NOMO-1 treated with DMSO at 0.1 percent for 48 hours (cell line): ENCODE measurements at regions not wholly inside any gene's neighbourhood (a gene's known extent, or its start where the extent isn't known, plus 50 kb on each side); places are given as distances from the start of the nearest gene placed in this dataset.

Source experiments
- DNase-seq: peaks from one replicate; lab custom pipeline; 2025; ENCODE audit not compliant: unreplicated experiment; lab: John Stamatoyannopoulos, UW

DNA sequence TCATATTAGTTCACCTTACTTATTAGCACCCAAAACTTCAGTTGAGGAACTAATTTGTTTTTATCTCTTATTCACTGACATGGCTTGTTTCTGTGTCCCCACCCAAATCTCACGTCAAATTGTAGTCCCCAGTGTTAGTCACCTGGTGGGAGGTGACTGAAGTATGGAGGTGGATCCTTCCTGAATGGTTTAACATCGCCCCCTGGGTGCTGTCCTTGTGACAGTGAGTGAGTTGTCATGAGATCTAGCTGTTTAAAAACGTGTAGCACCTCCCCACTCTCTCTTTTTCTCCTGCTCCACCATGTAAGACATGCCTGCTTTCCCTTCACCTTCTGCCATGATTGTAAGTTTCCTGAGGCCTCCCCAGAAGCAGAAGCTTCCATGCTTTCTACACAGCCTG, 75.0 kb upstream of the HECTD2 start:
- no peak for DNase-seq

DNA sequence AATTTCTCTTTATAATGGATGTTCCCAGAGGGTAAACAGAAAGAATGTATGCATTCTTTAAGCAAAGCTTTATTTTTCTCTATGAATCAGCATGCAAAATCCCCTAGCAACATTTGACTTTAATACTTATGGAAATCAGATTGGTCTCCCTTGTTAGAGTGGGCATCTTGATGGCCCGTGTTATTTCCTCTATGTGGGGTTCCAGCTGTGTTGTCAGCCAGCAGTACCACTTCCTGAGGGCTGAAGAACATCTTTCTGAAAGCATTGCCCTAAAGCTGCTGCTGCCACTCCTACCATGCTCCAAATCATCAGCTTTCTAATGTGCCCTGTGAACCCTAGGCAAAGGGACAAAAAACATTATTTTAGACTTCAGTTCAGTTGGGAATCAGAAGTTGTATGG, 70.4 kb upstream of the HECTD2 start:
- no peak for DNase-seq

- DNase-seq = peak; percentile 54
Measured at GRCh38 chr10:91340613-91341362, 69.4 kb upstream of the HECTD2 start.

DNA sequence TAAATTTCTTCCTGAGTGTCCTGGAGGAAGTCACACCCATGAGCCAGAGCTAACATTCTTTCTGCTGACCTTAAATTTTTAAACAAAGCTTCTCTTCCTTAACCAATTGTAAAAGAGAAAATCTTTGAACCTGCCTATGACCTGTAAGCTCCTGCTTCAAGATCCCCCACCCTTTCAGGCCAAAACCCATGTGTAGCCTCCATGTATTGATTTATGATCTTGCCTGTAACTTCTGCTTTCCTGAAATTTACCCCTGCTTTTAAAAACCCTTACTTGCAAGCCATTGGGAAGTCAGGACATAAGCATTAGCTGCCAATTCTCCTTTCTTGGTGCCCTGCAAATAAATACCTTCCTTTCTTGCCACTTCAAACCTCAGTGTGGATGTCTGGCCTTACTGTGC, 68.5 kb upstream of the HECTD2 start:
- DNase-seq = peak; percentile 58

DNA sequence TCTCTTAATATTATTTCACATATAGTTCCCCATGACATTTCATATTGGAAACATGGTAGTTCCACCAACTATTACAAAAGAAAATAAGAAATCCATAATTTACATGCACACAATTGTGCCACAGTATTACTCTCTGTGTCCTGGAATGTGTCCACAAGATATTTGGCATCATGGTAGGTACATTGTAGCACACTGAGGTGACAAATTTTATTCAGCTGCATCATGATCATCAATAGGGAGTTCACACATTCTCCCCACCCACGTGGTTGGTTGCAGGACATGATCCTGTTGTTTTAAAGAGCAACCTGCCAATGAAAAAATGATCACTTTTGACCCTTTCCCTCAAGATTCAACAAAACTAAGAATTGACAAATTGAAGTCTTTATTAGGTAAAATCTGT, 67.1 kb upstream of the HECTD2 start:
- DNase-seq = no peak

- DNase-seq = no peak
Measured at GRCh38 chr10:91344117-91344856, 65.9 kb upstream of the HECTD2 start.

GRCh38 chr10:91345716-91346115, 64.4 kb upstream of the HECTD2 start:
- no peak for DNase-seq

- no peak for DNase-seq
Measured at GRCh38 chr10:91347529-91347928, 62.6 kb upstream of the HECTD2 start.

DNA sequence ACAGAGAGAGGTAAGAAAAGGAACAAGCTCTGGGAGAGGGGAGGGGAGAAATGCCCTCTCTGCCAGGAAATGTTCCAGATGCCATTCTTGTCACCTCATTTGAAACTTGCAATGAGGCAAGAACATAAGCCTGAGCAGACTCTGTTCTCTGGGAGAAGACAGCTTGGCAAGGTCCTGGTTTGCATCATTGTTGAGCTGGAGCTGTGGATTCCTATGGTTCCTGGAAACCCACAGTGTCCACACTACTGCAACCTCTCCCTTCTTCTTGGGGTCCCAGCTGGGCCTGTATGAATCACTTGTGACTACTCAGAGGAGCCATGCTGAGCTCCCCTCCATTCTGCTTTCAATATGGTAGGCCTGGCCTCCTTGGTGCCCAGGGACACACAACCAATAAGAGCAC, 60.8 kb upstream of the HECTD2 start:
- DNase-seq = no peak

GRCh38 chr10:91350651-91351081, 59.5 kb upstream of the HECTD2 start:
- no peak for DNase-seq

DNA sequence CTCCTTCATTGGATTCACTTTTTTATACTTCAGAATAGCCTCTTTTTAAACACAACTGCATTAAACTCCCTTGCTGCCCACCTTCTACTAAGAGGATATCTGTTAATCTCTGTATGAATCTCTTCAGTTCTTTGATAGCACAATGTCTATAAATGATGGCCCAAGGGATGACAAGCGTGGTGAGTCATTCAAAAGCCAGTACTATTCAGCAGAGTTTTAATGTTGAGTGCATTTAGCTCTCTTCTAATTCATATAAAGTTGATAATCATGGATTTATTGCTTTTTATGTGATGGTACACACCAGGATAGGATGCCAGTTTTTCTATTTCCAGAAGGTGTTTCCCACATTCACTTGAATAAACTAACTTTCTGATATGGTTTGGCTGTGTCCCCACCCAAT, 57.4 kb upstream of the HECTD2 start:
- no peak for DNase-seq

DNA sequence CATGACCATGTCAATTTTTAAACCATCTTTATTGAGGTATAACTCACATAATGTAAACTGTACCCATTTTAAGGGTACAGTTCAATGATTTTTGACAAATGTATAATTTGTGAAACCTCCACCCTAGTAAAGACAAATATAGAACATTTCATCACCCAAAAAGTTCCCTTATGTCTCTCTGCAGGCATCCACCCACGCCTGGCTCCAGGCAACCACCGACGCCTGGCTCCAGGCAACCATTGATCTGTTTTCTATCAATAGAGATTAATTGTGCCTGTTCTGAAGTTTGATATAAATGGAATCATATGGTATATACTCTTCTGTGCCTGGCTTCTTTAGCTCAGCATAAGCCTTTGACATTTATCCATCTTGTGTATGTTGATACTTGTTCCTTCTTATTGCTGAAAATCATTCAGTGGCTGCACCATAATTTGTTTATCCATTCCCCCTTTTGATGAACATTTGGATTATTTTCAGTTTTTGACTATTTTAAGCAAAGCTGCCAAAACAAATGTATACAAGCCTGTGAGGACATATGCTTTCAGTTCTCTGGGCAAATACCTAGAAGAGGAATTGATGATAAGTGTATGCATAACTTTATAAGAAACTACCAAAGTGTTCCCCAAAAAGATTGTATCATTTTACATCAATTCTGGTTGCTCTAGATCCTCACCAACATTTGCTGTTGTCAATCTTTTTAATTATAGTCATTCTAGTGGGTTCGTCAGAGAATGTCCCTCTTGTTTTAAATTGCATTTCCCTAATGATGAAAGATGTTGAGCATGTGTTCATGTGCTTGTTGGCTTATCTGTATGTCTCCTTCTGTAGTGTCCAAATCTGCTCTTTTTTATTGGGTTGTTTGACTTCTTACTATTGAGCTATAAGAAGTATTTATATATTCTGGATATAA, 55.7 kb upstream of the HECTD2 start:
- DNase-seq = no peak

DNA sequence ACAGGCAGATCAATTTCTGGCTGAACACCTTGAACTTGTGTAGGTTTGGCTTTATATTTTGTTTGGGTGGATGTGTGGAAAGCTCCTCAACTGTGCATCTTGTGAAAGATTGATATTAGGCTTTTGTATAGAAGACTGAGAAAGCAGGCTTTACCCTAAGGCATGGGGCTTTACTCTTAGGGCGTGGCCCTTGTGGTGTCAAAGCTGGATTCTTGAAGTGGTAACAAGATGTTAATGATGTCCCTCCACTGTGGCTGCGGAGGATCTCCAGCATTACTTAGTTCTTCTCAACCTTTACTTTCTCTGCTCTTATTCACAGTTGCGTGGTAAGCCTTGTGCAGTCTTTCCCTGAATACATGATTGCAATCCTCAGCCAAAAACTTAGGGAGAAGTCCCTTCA, 54.1 kb upstream of the HECTD2 start:
- no peak for DNase-seq

- DNase-seq = no peak
Measured at GRCh38 chr10:91357497-91357896, 52.6 kb upstream of the HECTD2 start.
